HEK293 (cell line): ENCODE measurements at regions not wholly inside any gene's neighbourhood (a gene's known extent, or its start where the extent isn't known, plus 50 kb on each side); places are given as distances from the start of the nearest gene placed in this dataset.

Experiments
- CTCF ChIA-PET: fragments of 350-600 bp; formaldehyde crosslinking; extraction: SDS; loops from one replicate; lab custom pipeline; 2021; ENCODE audit warnings: antibody characterized with exemption; lab: Yijun Ruan, JAX
- POLR2A ChIA-PET: fragments of 300-600 bp; formaldehyde crosslinking; extraction: SDS; loops from one replicate; lab custom pipeline; 2020; ENCODE audit warnings: antibody characterized with exemption, inconsistent platforms; lab: Yijun Ruan, JAX
- H3K27ac ChIP-seq: fragments of 200-500 bp; sonication (Bioruptor generic); 2 replicates; pipeline ENCODE4 v1.5.1; 2014; ENCODE audit warnings: low read depth, low read length, control low read depth, inconsistent platforms; ENCODE audit errors: extremely low read depth
- H3K36me3 ChIP-seq, 2 experiments: fragments of 200-500 bp in 1 of 2; sonication (Bioruptor generic) in 1 of 2; 1 replicate in 1 of 2; 2 replicates in 1 of 2; pipeline ENCODE4 v1.5.1; 2014 to 2017; ENCODE audit warnings: inconsistent platforms in 2 of 2, low read length in 2 of 2; ENCODE audit not compliant: control insufficient read depth in 2 of 2, insufficient read depth in 1 of 2
- H3K4me1 ChIP-seq: fragments of 200-500 bp; sonication (Bioruptor generic); 2 replicates; pipeline ENCODE4 v1.5.1; 2014; ENCODE audit warnings: mild to moderate bottlenecking, low read length, inconsistent platforms; ENCODE audit not compliant: control insufficient read depth, insufficient read depth
- H3K4me3 ChIP-seq: 2 replicates; pipeline ENCODE4 v1.5.1; 2011; ENCODE audit warnings: low read depth, mild to moderate bottlenecking, control low read depth, low read length, moderate library complexity
- H3K9me3 ChIP-seq: fragments of 200-500 bp; sonication (Bioruptor generic); 2 replicates; pipeline ENCODE4 v1.5.1; 2014; ENCODE audit warnings: low read depth, low read length, inconsistent platforms; ENCODE audit not compliant: control insufficient read depth, insufficient read depth
- GLI2 ChIP-seq: fragments of 450-650 bp; formaldehyde crosslinking; IDR thresholded peaks from 2 replicates; pipeline ENCODE4; 2017; ENCODE audit warnings: missing biosample characterization, missing genetic modification characterization, low read depth, borderline replicate concordance
- KLF10 ChIP-seq: fragments of 450-650 bp; IDR thresholded peaks from 2 replicates; pipeline ENCODE4 v1.5.1; 2018; ENCODE audit warnings: missing biosample characterization, mild to moderate bottlenecking, missing genetic modification characterization
- REPIN1 ChIP-seq: fragments of 450-650 bp; formaldehyde crosslinking; IDR thresholded peaks from 2 replicates; pipeline ENCODE4 v1.5.1; 2017; ENCODE audit warnings: missing biosample characterization, missing genetic modification characterization, low read depth
- ZNF121 ChIP-seq: fragments of 450-650 bp; formaldehyde crosslinking; IDR thresholded peaks from 2 replicates; pipeline ENCODE4 v1.5.1; 2016; ENCODE audit warnings: missing biosample characterization, missing genetic modification characterization
- ZNF133 ChIP-seq: fragments of 450-650 bp; formaldehyde crosslinking; IDR thresholded peaks from 2 replicates; pipeline ENCODE4 v1.5.1; 2016; ENCODE audit warnings: missing biosample characterization, missing genetic modification characterization
- ZNF140 ChIP-seq: fragments of 450-650 bp; formaldehyde crosslinking; IDR thresholded peaks from 2 replicates; pipeline ENCODE4 v1.5.1; 2016; ENCODE audit warnings: missing biosample characterization, missing genetic modification characterization
- ZNF146 ChIP-seq: fragments of 450-650 bp; formaldehyde crosslinking; IDR thresholded peaks from 2 replicates; pipeline ENCODE4 v1.5.1; 2016; ENCODE audit warnings: missing biosample characterization, missing genetic modification characterization
- ZNF155 ChIP-seq: fragments of 450-650 bp; formaldehyde crosslinking; IDR thresholded peaks from 2 replicates; pipeline ENCODE4 v1.5.1; 2016; ENCODE audit warnings: missing biosample characterization, missing genetic modification characterization
- ZNF175 ChIP-seq: fragments of 450-650 bp; formaldehyde crosslinking; IDR thresholded peaks from 2 replicates; pipeline ENCODE4 v1.5.1; 2016; ENCODE audit warnings: missing biosample characterization, missing genetic modification characterization
- ZNF2 ChIP-seq: fragments of 450-650 bp; formaldehyde crosslinking; IDR thresholded peaks from 2 replicates; pipeline ENCODE4 v1.5.1; 2016; ENCODE audit warnings: missing biosample characterization, missing genetic modification characterization
- ZNF211 ChIP-seq: fragments of 450-650 bp; formaldehyde crosslinking; IDR thresholded peaks from 2 replicates; pipeline ENCODE4 v1.5.1; 2016; ENCODE audit warnings: low read depth, missing biosample characterization, missing genetic modification characterization
- ZNF521 ChIP-seq: fragments of 450-650 bp; formaldehyde crosslinking; IDR thresholded peaks from 2 replicates; pipeline ENCODE4 v1.5.1; 2017; ENCODE audit warnings: missing biosample characterization, mild to moderate bottlenecking, missing genetic modification characterization
- ZNF677 ChIP-seq: fragments of 450-650 bp; IDR thresholded peaks from 2 replicates; pipeline ENCODE4 v1.5.0; 2018; ENCODE audit warnings: missing biosample characterization, mild to moderate bottlenecking, missing genetic modification characterization, moderate library complexity
- ZNF701 ChIP-seq: fragments of 450-650 bp; formaldehyde crosslinking; IDR thresholded peaks from 2 replicates; pipeline ENCODE4 v1.5.1; 2016; ENCODE audit warnings: missing biosample characterization, missing genetic modification characterization
- ZNF707 ChIP-seq: fragments of 450-650 bp; formaldehyde crosslinking; IDR thresholded peaks from 2 replicates; pipeline ENCODE4 v1.5.1; 2016; ENCODE audit warnings: missing biosample characterization, missing genetic modification characterization
- ZNF830 ChIP-seq: fragments of 450-650 bp; IDR thresholded peaks from 2 replicates; pipeline ENCODE4 v1.5.0; 2018; ENCODE audit warnings: missing biosample characterization, missing genetic modification characterization, low read depth, mild to moderate bottlenecking, moderate library complexity
- TF ChIP-seq, protein P1 (sequence below): fragments of 450-650 bp; formaldehyde crosslinking; conservative IDR thresholded peaks from 2 replicates; pipeline ENCODE4 v1.5.1; 2016; ENCODE audit warnings: low read depth, missing biosample characterization, missing genetic modification characterization
- TF ChIP-seq, protein P2 (sequence below): fragments of 450-650 bp; formaldehyde crosslinking; IDR thresholded peaks from 2 replicates; pipeline ENCODE4 v1.5.1; 2016; ENCODE audit warnings: missing biosample characterization, missing genetic modification characterization
- TF ChIP-seq, protein P3 (sequence below): fragments of 450-650 bp; formaldehyde crosslinking; IDR thresholded peaks from 2 replicates; pipeline ENCODE4 v1.5.1; 2016; ENCODE audit warnings: missing biosample characterization, missing genetic modification characterization
- TF ChIP-seq, protein P4 (sequence below): fragments of 450-650 bp; formaldehyde crosslinking; IDR thresholded peaks from 2 replicates; pipeline ENCODE4; 2016; ENCODE audit warnings: missing biosample characterization, missing genetic modification characterization

DNA sequence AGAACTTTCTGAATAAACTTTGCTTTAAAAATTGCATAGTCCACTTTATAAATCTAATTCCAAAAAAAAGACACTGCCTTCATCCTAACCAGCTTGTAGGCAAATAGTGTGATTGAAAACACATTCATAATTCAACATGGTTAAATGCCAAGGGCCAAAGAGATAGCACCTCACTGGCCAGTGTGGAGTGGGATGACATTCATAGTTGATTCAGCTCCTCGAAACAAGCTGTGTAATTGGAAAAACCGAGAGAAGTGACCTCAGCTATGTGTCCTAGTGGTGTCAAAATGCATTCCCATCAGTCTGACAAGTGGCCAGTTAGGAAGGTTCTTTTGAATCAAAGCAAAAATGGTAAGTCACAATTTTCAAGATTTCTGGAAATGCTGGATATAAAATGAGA lies 1068.5 kb upstream of the CELF4 start (continued):
- TF ChIP-seq, protein P1, sequence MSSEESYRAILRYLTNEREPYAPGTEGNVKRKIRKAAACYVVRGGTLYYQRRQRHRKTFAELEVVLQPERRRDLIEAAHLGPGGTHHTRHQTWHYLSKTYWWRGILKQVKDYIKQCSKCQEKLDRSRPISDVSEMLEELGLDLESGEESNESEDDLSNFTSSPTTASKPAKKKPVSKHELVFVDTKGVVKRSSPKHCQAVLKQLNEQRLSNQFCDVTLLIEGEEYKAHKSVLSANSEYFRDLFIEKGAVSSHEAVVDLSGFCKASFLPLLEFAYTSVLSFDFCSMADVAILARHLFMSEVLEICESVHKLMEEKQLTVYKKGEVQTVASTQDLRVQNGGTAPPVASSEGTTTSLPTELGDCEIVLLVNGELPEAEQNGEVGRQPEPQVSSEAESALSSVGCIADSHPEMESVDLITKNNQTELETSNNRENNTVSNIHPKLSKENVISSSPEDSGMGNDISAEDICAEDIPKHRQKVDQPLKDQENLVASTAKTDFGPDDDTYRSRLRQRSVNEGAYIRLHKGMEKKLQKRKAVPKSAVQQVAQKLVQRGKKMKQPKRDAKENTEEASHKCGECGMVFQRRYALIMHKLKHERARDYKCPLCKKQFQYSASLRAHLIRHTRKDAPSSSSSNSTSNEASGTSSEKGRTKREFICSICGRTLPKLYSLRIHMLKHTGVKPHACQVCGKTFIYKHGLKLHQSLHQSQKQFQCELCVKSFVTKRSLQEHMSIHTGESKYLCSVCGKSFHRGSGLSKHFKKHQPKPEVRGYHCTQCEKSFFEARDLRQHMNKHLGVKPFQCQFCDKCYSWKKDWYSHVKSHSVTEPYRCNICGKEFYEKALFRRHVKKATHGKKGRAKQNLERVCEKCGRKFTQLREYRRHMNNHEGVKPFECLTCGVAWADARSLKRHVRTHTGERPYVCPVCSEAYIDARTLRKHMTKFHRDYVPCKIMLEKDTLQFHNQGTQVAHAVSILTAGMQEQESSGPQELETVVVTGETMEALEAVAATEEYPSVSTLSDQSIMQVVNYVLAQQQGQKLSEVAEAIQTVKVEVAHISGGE: no peak

DNA sequence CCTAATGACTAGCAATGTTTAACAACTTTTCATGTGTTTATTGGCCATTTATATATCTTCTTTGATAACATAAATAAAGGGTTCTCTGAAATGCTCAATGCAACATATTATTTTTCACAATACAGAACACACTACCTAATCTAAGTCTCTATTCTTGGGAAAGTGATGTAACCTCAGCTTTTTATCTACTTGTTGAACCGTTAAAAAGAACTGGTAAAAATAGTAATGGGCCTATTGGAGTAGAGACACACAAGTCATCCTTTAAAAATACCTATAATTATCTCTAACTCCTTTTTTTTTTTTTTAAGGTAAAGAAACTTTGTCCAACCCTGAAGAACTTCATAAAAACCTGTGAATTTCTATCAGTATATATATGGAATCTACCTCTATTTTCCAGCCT lies 1067.7 kb upstream of the CELF4 start:
- ChIA-PET CTCF (interaction anchor here (0.6 kb wide), 1 partner anchor 1670 kb away, joined by 3 read pairs; no protein-coding TSS in a partner anchor), POLR2A (no interaction called here)
- no peaks in the 10 kb centered on the region for H3K36me3 ChIP-seq
- TF ChIP-seq ZNF140 (no peak), ZNF701 (tag by site-specific recombination) (no peak), ZNF155 (tag by site-specific recombination) (no peak), ZNF707 (tag by site-specific recombination) (no peak), ZNF677 (tag by site-specific recombination) (no peak), ZNF2 (no peak), ZNF133 (tag by site-specific recombination) (no peak), ZNF121 (tag by site-specific recombination) (no peak), ZNF211 (tag by site-specific recombination) (no peak), ZNF146 (tag by site-specific recombination) (no peak), GLI2 (tag by site-specific recombination) (no peak), REPIN1 (tag by site-specific recombination) (no peak), ZNF521 (tag by site-specific recombination) (no peak), KLF10 (tag by site-specific recombination) (no peak), ZNF175 (tag by site-specific recombination) (no peak), ZNF830 (tag by site-specific recombination) (no peak)
- TF ChIP-seq, protein P2, sequence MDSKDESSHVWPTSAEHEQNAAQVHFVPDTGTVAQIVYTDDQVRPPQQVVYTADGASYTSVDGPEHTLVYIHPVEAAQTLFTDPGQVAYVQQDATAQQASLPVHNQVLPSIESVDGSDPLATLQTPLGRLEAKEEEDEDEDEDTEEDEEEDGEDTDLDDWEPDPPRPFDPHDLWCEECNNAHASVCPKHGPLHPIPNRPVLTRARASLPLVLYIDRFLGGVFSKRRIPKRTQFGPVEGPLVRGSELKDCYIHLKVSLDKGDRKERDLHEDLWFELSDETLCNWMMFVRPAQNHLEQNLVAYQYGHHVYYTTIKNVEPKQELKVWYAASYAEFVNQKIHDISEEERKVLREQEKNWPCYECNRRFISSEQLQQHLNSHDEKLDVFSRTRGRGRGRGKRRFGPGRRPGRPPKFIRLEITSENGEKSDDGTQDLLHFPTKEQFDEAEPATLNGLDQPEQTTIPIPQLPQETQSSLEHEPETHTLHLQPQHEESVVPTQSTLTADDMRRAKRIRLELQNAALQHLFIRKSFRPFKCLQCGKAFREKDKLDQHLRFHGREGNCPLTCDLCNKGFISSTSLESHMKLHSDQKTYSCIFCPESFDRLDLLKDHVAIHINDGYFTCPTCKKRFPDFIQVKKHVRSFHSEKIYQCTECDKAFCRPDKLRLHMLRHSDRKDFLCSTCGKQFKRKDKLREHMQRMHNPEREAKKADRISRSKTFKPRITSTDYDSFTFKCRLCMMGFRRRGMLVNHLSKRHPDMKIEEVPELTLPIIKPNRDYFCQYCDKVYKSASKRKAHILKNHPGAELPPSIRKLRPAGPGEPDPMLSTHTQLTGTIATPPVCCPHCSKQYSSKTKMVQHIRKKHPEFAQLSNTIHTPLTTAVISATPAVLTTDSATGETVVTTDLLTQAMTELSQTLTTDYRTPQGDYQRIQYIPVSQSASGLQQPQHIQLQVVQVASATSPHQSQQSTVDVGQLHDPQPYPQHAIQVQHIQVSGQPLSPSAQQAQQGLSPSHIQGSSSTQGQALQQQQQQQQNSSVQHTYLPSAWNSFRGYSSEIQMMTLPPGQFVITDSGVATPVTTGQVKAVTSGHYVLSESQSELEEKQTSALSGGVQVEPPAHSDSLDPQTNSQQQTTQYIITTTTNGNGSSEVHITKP (tag by site-specific recombination): no peak
- TF ChIP-seq, protein P3, sequence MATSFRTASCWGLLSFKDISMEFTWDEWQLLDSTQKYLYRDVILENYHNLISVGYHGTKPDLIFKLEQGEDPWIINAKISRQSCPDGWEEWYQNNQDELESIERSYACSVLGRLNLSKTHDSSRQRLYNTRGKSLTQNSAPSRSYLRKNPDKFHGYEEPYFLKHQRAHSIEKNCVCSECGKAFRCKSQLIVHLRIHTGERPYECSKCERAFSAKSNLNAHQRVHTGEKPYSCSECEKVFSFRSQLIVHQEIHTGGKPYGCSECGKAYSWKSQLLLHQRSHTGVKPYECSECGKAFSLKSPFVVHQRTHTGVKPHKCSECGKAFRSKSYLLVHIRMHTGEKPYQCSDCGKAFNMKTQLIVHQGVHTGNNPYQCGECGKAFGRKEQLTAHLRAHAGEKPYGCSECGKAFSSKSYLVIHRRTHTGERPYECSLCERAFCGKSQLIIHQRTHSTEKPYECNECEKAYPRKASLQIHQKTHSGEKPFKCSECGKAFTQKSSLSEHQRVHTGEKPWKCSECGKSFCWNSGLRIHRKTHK (tag by site-specific recombination): no peak
- TF ChIP-seq, protein P4, sequence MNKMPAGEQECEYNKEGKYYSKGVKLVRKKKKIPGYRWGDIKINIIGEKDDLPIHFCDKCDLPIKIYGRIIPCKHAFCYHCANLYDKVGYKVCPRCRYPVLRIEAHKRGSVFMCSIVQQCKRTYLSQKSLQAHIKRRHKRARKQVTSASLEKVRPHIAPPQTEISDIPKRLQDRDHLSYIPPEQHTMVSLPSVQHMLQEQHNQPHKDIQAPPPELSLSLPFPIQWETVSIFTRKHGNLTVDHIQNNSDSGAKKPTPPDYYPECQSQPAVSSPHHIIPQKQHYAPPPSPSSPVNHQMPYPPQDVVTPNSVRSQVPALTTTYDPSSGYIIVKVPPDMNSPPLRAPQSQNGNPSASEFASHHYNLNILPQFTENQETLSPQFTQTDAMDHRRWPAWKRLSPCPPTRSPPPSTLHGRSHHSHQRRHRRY (tag by site-specific recombination): no peak
- TF ChIP-seq, all 188 proteins: peak for 0
- no peaks in the 10 kb centered on the region for H3K4me1 ChIP-seq
- no peak overlapping the region for H3K4me3 ChIP-seq
- H3K9me3 ChIP-seq: no peaks in the 10 kb centered on the region
- H3K27ac ChIP-seq: no peak overlapping the region
